DMS 273 (cell line): ENCODE measurements at regions not wholly inside any gene's neighbourhood (a gene's known extent, or its start where the extent isn't known, plus 50 kb on each side); places are given as distances from the start of the nearest gene placed in this dataset.
"Not testable (repeated sequence)": the region's sequence is repeated elsewhere in the genome, so short reads cannot be mapped to it uniquely, and the experiment has no call there.

Experiments used
- DNase-seq: peaks from one replicate; lab custom pipeline; 2025; ENCODE audit not compliant: unreplicated experiment; lab: John Stamatoyannopoulos, UW

- no peak for DNase-seq
These were observed 243.7 kb upstream of the RREB1 start for GRCh38 chr6:6863970-6864639.

- no peak for DNase-seq
These were observed 242.2 kb upstream of the RREB1 start for GRCh38 chr6:6865611-6866010.

GRCh38 chr6:6866656-6867403 is 240.9 kb upstream of the RREB1 start:
- no peak for DNase-seq

GRCh38 chr6:6867404-6867799 is 240.4 kb upstream of the RREB1 start:
- DNase-seq = no peak

GRCh38 chr6:6869094-6869493 is 238.7 kb upstream of the RREB1 start:
- DNase-seq = no peak

- DNase-seq = no peak
These were observed 236.8 kb upstream of the RREB1 start for GRCh38 chr6:6870921-6871320.

GRCh38 chr6:6872459-6873344 is 235.1 kb upstream of the RREB1 start:
- DNase-seq = no peak

GRCh38 chr6:6873778-6874177 is 234.0 kb upstream of the RREB1 start:
- DNase-seq = no peak

GRCh38 chr6:6875818-6876470 is 231.8 kb upstream of the RREB1 start:
- no peak for DNase-seq

- DNase-seq = not testable (repeated sequence)
These were observed 230.0 kb upstream of the RREB1 start for GRCh38 chr6:6877792-6878191.

- no peak for DNase-seq
These were observed 228.7 kb upstream of the RREB1 start for GRCh38 chr6:6878887-6879585.

GRCh38 chr6:6879586-6879974 is 228.2 kb upstream of the RREB1 start:
- not testable (repeated sequence) for DNase-seq

GRCh38 chr6:6880745-6881437 is 226.9 kb upstream of the RREB1 start:
- no peak for DNase-seq

GRCh38 chr6:6881438-6882225 is 226.1 kb upstream of the RREB1 start:
- DNase-seq = no peak

- DNase-seq = no peak
These were observed 225.2 kb upstream of the RREB1 start for GRCh38 chr6:6882592-6882991.

- no peak for DNase-seq
These were observed 224.8 kb upstream of the RREB1 start for GRCh38 chr6:6883011-6883410.

GRCh38 chr6:6884193-6884627 is 223.6 kb upstream of the RREB1 start:
- no peak for DNase-seq

GRCh38 chr6:6884916-6885315 is 222.8 kb upstream of the RREB1 start:
- no peak for DNase-seq

GRCh38 chr6:6885521-6886170 is 222.1 kb upstream of the RREB1 start:
- DNase-seq = no peak
